ENCODE measurements at regions not wholly inside any gene's neighbourhood (a gene's known extent, or its start where the extent isn't known, plus 50 kb on each side); places are given as distances from the start of the nearest gene placed in this dataset.
"Not testable (repeated sequence)": the region's sequence is repeated elsewhere in the genome, so short reads cannot be mapped to it uniquely, and the experiment has no call there.

DNA sequence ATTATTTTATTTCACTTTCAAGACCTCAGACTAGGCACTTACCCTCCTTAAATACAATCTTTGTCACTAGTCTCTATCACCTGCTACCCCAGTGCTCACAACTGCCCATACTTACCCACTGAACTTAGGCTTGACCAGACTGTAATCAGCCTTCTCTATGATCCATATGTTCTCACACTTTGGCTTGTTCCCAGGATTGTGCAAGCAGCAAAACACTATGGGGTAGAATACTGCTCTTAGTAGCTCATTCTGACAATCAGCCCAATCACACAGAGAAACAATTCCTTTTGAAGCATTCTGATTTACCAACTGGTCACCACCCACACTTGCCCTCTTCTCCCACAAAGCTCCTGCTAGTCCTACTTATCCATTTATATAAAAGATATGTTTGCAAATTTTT is 878.3 kb downstream of the FSTL5 start:
- H3K9ac ChIP-seq (ENCODE audit: low read length in 3 of 3), result no peak overlapping the region
- H3K27me3 ChIP-seq (ENCODE audit: control insufficient read depth, insufficient read depth, low read length), result no peaks in the 10 kb centered on the region
- H3K9me3 ChIP-seq (ENCODE audit: control insufficient read depth in 2 of 3, insufficient read depth in 1 of 3, low read length in 3 of 3), result peaks cover 0 to 2% (median 0%) of the 10 kb centered on the region in 3 donors
- intact Hi-C loops (cut with DNase I), result no loop called here
- no peak for DNase-seq
- no peak for FAIRE-seq
- no peaks in the 10 kb centered on the region for H3K4me1 ChIP-seq (ENCODE audit: control insufficient read depth in 2 of 3, insufficient read depth in 2 of 3, low read depth in 1 of 3, low read length in 3 of 3)
- TF ChIP-seq, protein P1, sequence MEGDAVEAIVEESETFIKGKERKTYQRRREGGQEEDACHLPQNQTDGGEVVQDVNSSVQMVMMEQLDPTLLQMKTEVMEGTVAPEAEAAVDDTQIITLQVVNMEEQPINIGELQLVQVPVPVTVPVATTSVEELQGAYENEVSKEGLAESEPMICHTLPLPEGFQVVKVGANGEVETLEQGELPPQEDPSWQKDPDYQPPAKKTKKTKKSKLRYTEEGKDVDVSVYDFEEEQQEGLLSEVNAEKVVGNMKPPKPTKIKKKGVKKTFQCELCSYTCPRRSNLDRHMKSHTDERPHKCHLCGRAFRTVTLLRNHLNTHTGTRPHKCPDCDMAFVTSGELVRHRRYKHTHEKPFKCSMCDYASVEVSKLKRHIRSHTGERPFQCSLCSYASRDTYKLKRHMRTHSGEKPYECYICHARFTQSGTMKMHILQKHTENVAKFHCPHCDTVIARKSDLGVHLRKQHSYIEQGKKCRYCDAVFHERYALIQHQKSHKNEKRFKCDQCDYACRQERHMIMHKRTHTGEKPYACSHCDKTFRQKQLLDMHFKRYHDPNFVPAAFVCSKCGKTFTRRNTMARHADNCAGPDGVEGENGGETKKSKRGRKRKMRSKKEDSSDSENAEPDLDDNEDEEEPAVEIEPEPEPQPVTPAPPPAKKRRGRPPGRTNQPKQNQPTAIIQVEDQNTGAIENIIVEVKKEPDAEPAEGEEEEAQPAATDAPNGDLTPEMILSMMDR (IDR thresholded peaks at IDR 0.05; ENCODE audit: borderline replicate concordance, extremely low read depth, insufficient read depth), result no peak
- H3K27ac ChIP-seq (ENCODE audit: low read depth in 2 of 2, low read length in 2 of 2), result no peak overlapping the region
- no peak overlapping the region for H3K4me3 ChIP-seq (ENCODE audit: low read length in 3 of 3)
- H3K36me3 ChIP-seq (ENCODE audit: control insufficient read depth in 2 of 3, insufficient read depth in 3 of 3, low read length in 3 of 3), result no peaks in the 10 kb centered on the region

DNA sequence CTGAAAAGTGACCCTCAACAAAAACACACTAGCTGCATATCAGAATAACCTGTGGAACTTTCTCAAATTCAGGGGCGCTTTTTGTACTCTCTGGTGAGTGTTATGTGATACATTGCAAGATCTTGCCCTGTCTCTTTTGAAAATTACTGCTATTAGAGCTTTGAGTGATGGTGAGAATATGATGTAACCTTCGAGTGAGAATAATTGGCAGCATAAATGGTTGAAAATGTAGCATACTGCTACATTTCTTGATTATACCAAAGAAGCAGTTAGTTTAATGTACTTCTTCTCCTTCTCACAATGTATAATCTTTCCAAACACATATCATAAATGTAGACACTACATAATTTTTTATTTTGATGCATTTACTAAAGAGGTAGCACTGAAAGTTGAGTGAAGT is 882.9 kb downstream of the FSTL5 start:
- DNase-seq, result no peak
- no peak overlapping the region for H3K27ac ChIP-seq (ENCODE audit: low read depth in 2 of 2, low read length in 2 of 2)
- H3K4me3 ChIP-seq (ENCODE audit: low read length in 3 of 3), result no peak overlapping the region
- no peaks in the 10 kb centered on the region for H3K27me3 ChIP-seq (ENCODE audit: control insufficient read depth, insufficient read depth, low read length)
- H3K9ac ChIP-seq (ENCODE audit: low read length in 3 of 3), result no peak overlapping the region
- no peaks in the 10 kb centered on the region for H3K36me3 ChIP-seq (ENCODE audit: control insufficient read depth in 2 of 3, insufficient read depth in 3 of 3, low read length in 3 of 3)
- intact Hi-C loops (cut with DNase I), result no loop called here
- TF ChIP-seq, protein P1 (IDR thresholded peaks at IDR 0.05; ENCODE audit: borderline replicate concordance, extremely low read depth, insufficient read depth), result no peak
- FAIRE-seq, result no peak
- H3K9me3 ChIP-seq (ENCODE audit: control insufficient read depth in 2 of 3, insufficient read depth in 1 of 3, low read length in 3 of 3), result peaks cover 0 to 1% (median 0%) of the 10 kb centered on the region in 3 donors
- H3K4me1 ChIP-seq (ENCODE audit: control insufficient read depth in 2 of 3, insufficient read depth in 2 of 3, low read depth in 1 of 3, low read length in 3 of 3), result no peaks in the 10 kb centered on the region

DNA sequence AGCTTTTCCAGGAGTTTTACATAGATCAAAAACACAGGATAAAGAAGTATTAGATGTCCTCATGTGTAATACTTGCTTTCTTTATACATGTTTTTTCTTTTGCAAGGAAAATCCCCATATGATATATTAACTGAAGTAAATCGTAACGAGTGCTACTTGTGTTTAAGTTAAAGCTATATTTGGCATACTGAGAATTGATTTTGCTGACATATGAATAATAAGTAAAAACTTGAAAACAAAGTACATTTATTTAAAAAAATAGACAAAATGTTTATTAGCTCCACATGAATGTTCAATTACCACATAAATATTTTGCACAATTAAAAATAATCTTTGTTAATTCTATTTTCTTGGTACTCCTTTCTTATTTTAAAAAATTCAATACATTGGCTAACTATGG is 884.7 kb downstream of the FSTL5 start:
- intact Hi-C loops (cut with DNase I), result no loop called here
- FAIRE-seq (no peak), DNase-seq (no peak)
- H3K4me1 ChIP-seq (ENCODE audit: control insufficient read depth in 2 of 3, insufficient read depth in 2 of 3, low read depth in 1 of 3, low read length in 3 of 3), result no peaks in the 10 kb centered on the region
- TF ChIP-seq, protein P1 (IDR thresholded peaks at IDR 0.05; ENCODE audit: borderline replicate concordance, extremely low read depth, insufficient read depth), result no peak
- H3K36me3 ChIP-seq (ENCODE audit: control insufficient read depth in 2 of 3, insufficient read depth in 3 of 3, low read length in 3 of 3), result no peaks in the 10 kb centered on the region
- no peak overlapping the region for H3K4me3 ChIP-seq (ENCODE audit: low read length in 3 of 3)
- no peaks in the 10 kb centered on the region for H3K27me3 ChIP-seq (ENCODE audit: control insufficient read depth, insufficient read depth, low read length)
- H3K9ac ChIP-seq (ENCODE audit: low read length in 3 of 3), result no peak overlapping the region
- no peak overlapping the region for H3K27ac ChIP-seq (ENCODE audit: low read depth in 2 of 2, low read length in 2 of 2)
- H3K9me3 ChIP-seq (ENCODE audit: control insufficient read depth in 2 of 3, insufficient read depth in 1 of 3, low read length in 3 of 3), result no peaks in the 10 kb centered on the region

DNA sequence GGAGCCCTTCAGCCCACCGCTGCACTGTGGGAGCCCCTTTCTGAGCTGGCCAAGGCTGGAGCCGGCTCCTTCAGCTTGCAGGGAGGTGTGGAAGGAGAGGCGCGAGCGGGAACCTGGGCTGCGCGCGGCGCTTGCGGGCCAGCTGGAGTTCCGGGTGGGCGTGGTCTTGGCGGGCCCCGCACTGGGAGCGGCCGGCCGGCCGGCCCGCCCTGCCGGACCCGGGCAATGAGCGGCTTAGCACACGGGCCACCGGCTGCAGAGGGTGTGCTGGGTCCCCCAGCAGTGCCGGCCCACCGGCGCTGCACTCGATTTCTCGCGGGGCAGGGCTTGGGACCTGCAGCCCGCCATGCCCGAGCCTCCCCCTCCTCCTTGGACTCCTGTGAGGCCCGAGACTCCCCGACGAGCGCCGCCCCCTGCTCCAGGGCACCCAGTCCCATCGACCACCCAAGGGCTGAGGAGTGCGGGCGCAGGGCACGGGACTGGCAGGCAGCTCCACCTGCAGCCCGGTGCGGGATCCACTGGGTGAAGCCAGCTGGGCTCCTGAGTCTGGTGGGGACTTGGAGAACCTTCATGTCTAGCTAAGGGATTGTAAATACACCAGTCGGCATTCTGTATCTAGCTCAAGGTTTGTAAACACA is 886.5 kb downstream of the FSTL5 start:
- H3K36me3 ChIP-seq (ENCODE audit: control insufficient read depth in 2 of 3, insufficient read depth in 3 of 3, low read length in 3 of 3); H3K27me3 ChIP-seq (ENCODE audit: control insufficient read depth, insufficient read depth, low read length); H3K9me3 ChIP-seq (ENCODE audit: control insufficient read depth in 2 of 3, insufficient read depth in 1 of 3, low read length in 3 of 3); H3K4me1 ChIP-seq (ENCODE audit: control insufficient read depth in 2 of 3, insufficient read depth in 2 of 3, low read depth in 1 of 3, low read length in 3 of 3); FAIRE-seq; intact Hi-C loops (cut with DNase I); H3K27ac ChIP-seq (ENCODE audit: low read depth in 2 of 2, low read length in 2 of 2); DNase-seq; H3K4me3 ChIP-seq (ENCODE audit: low read length in 3 of 3); H3K9ac ChIP-seq (ENCODE audit: low read length in 3 of 3): not testable (repeated sequence)

All from kidney (tissue), 13 donors.